Astrocyte of the spinal cord (primary cell): ENCODE measurements at regions not wholly inside any gene's neighbourhood (a gene's known extent, or its start where the extent isn't known, plus 50 kb on each side); places are given as distances from the start of the nearest gene placed in this dataset.

ENCODE experiments used
- DNase-seq: peaks from one replicate; pipeline ENCODE4 v3.0.0; 2011; ENCODE audit warnings: low read depth, low spot score
- H3K4me3 ChIP-seq: 2 replicates; pipeline ENCODE4 v1.5.1; 2011; ENCODE audit warnings: low read depth, mild to moderate bottlenecking, low read length, moderate library complexity
- in situ Hi-C: cut with HindIII; loops from 2 replicates; pipeline ENCODE4 v1.10.0; 2017; ENCODE audit warnings: low sequenced_read_pairs
- TF ChIP-seq, protein P1 (sequence below): IDR thresholded peaks from 2 replicates; pipeline ENCODE4 v1.5.1; 2012; ENCODE audit warnings: low read depth, mild to moderate bottlenecking, low read length, inconsistent platforms

GRCh38 chr2:204380141-204380881, 165.0 kb upstream of the PARD3B start:
- in situ Hi-C loops, result no loop called here
- DNase-seq, result no peak
- H3K4me3 ChIP-seq, result no peak overlapping the region
- TF ChIP-seq, protein P1, sequence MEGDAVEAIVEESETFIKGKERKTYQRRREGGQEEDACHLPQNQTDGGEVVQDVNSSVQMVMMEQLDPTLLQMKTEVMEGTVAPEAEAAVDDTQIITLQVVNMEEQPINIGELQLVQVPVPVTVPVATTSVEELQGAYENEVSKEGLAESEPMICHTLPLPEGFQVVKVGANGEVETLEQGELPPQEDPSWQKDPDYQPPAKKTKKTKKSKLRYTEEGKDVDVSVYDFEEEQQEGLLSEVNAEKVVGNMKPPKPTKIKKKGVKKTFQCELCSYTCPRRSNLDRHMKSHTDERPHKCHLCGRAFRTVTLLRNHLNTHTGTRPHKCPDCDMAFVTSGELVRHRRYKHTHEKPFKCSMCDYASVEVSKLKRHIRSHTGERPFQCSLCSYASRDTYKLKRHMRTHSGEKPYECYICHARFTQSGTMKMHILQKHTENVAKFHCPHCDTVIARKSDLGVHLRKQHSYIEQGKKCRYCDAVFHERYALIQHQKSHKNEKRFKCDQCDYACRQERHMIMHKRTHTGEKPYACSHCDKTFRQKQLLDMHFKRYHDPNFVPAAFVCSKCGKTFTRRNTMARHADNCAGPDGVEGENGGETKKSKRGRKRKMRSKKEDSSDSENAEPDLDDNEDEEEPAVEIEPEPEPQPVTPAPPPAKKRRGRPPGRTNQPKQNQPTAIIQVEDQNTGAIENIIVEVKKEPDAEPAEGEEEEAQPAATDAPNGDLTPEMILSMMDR, result no peak

DNA sequence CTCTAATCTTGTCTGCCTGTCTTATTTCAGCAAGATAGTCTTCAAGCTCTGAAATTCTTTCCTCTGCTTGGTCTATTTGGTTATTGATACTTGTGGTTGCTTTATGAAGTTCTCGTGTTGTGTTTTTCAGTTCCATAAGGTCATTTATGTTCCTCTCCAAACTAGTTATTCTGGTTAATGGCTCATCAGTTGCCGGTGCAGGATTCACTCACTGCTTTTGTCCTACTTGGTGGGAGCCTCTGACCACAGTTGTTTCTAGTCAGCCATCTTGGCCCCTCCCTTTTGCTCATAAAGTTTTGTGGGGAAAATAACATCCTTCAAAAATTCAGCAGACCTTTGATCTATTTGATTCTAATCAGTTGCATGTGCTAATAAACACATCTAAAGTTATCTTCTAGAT, 158.6 kb upstream of the PARD3B start:
- DNase-seq, result no peak
- in situ Hi-C loops, result no loop called here
- TF ChIP-seq, protein P1, result no peak
- H3K4me3 ChIP-seq, result no peak overlapping the region

DNA sequence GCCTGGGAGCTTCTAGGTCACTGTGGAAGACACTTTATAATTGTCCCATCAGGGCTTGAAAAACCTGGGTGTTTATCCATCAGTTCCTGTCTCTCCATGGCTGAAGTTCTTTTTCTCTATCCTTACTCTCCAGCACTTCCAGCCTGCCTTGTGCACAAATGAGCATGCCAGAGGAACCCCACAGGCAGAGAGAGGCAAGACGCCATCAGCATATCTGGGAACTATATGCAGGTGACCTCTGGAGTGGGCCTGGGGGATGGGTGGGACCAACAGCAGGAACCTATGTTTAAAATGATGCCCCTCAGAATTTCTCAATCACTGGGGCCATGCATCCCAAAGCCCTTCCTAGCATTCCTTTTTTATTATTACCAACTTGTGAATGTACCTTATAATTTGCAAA, 156.2 kb upstream of the PARD3B start:
- no peak overlapping the region for H3K4me3 ChIP-seq
- in situ Hi-C loops, result no loop called here
- no peak for DNase-seq
- TF ChIP-seq, protein P1, result no peak

- no peak overlapping the region for H3K4me3 ChIP-seq
- in situ Hi-C loops, result no loop called here
- DNase-seq, result no peak
- TF ChIP-seq, protein P1, result no peak
These were observed 155.4 kb upstream of the PARD3B start for GRCh38 chr2:204389856-204390255.

DNA sequence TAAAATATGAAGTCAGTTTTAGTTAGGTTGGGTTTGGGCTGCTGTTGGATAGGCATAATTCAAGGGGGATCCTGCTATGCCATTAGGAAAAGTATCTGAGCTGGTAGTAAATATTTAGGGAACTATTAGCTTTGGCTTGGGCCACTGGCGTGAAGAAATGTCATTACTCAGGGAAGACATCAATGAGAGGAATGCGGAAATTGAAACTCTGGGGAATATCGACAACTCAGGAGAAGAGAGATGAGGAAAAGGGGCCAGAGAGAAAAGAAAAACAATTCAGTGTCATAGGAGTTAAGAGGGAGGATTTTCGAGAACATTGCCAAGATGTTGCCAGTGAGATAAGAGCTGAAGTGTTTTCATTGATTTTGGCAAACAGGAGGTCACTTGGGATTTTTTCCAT, 149.7 kb upstream of the PARD3B start:
- in situ Hi-C loops, result no loop called here
- TF ChIP-seq, protein P1, result no peak
- no peak for DNase-seq

GRCh38 chr2:204401114-204401513, 144.2 kb upstream of the PARD3B start:
- H3K4me3 ChIP-seq, result no peak overlapping the region
- DNase-seq, result no peak
- in situ Hi-C loops, result no loop called here
- TF ChIP-seq, protein P1, result no peak

More for the DNA sequence above, 149.7 kb upstream of the PARD3B start:
- no peak overlapping the region for H3K4me3 ChIP-seq
